ENCODE measurements at regions not wholly inside any gene's neighbourhood (a gene's known extent, or its start where the extent isn't known, plus 50 kb on each side); places are given as distances from the start of the nearest gene placed in this dataset.

GRCh38 chr1:219467524-219467923 lies 145.4 kb downstream of the ZC3H11B start:
- DNase-seq: no peak

GRCh38 chr1:219466766-219467165 lies 146.1 kb downstream of the ZC3H11B start:
- no peak for DNase-seq

GRCh38 chr1:219465212-219466093 lies 147.5 kb downstream of the ZC3H11B start:
- DNase-seq: no peak

GRCh38 chr1:219463636-219464035 lies 149.3 kb downstream of the ZC3H11B start:
- DNase-seq: no peak

GRCh38 chr1:219461981-219462400 lies 150.9 kb downstream of the ZC3H11B start:
- no peak for DNase-seq

- DNase-seq: no peak
These were observed 151.7 kb downstream of the ZC3H11B start for GRCh38 chr1:219460896-219461815.

GRCh38 chr1:219460081-219460895 lies 152.6 kb downstream of the ZC3H11B start:
- DNase-seq: no peak

GRCh38 chr1:219459351-219460080 lies 153.4 kb downstream of the ZC3H11B start:
- DNase-seq: no peak

GRCh38 chr1:219446288-219446687 lies 166.6 kb downstream of the ZC3H11B start:
- DNase-seq: no peak

- no peak for DNase-seq
These were observed 167.0 kb downstream of the ZC3H11B start for GRCh38 chr1:219445864-219446263.

- DNase-seq: no peak
These were observed 168.4 kb downstream of the ZC3H11B start for GRCh38 chr1:219444474-219444873.

GRCh38 chr1:219443763-219444162 lies 169.1 kb downstream of the ZC3H11B start:
- DNase-seq: no peak

- DNase-seq: no peak
These were observed 170.3 kb downstream of the ZC3H11B start for GRCh38 chr1:219442611-219443061.

GRCh38 chr1:219441884-219442283 lies 171.0 kb downstream of the ZC3H11B start:
- no peak for DNase-seq

- no peak for DNase-seq
These were observed 173.5 kb downstream of the ZC3H11B start for GRCh38 chr1:219439376-219439775.

- no peak for DNase-seq
These were observed 174.5 kb downstream of the ZC3H11B start for GRCh38 chr1:219438386-219438785.

GRCh38 chr1:219434923-219435297 lies 178.0 kb downstream of the ZC3H11B start:
- DNase-seq: no peak

GRCh38 chr1:219434285-219434922 lies 178.5 kb downstream of the ZC3H11B start:
- no peak for DNase-seq

GRCh38 chr1:219433496-219434131 lies 179.3 kb downstream of the ZC3H11B start:
- DNase-seq: no peak

GRCh38 chr1:219433001-219433400 lies 179.9 kb downstream of the ZC3H11B start:
- DNase-seq: no peak

GRCh38 chr1:219432191-219432606 lies 180.7 kb downstream of the ZC3H11B start:
- no peak for DNase-seq
